Stimulated activated CD4-positive, alpha-beta T cell treated with anti-CD3 and anti-CD28 coated beads, Interleukin-12 subunit alpha, Interleukin-12 subunit beta, amount 100 ng/mL, for 24 hours (primary cell): ENCODE measurements at regions not wholly inside any gene's neighbourhood (a gene's known extent, or its start where the extent isn't known, plus 50 kb on each side); places are given as distances from the start of the nearest gene placed in this dataset.

Experiments used
- DNase-seq, 2 experiments: peaks; one replicate each; pipeline ENCODE4 v3.0.0-alpha.2; 2020; ENCODE audit warnings: low read depth in 2 of 2

DNA sequence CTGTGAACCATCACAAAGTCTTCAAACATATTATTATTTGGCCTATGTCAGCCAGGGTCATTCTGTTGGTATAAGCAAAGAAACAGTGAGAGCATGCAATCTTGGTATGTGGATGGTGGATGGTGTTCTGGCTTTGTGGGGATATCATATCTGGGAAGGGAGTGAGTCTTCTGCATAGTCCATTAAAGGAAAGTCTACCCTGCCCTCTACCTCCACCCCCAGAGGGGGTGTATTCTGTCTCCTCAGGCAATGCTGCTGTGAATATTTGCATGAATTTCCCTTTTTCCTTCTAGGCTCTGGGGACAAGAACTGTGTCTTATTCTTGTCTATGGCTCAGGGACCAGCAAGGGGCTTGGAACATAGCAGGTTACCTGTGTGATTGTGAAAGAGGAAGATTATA, 495.8 kb downstream of the PDCD6IP start:
- no peak for DNase-seq

DNA sequence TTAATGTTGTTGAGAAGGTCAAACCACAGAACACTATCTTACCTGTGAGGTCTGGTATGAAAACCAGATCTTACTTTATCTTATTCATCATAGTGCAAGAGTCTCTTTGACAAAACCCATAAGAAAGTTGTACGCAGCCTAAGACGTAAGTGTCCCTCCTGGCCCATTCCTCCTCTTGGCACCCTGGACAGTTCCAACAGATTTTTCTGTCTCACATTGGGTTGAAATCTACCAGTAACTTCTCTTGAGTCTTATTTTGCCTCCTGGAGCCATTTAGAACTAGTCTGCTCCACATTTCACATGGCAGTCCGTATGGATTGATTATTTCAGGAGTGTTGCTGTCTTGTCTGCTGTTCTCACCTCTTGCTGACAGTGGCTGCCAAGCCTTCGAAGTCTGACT, 498.4 kb downstream of the PDCD6IP start:
- no peak for DNase-seq

DNA sequence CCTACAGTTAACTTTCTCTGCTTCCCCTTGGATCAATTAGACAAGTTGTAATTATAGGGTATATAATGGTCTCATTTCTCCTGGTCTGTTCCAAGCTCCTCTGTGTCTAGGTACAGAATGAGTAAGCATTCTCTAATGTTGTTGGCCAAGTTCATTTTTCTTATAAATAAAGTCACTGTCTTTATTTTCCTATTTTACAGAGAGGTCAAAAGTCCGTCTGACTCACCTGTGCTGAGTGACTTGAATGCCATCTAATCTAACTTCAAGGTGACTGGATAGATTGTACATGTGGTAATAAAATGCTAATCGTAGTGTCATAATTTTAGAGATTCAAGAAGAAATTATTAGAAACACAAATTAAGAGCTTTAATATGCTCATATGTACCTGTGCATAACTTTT, 500.2 kb downstream of the PDCD6IP start:
- no peak for DNase-seq

DNA sequence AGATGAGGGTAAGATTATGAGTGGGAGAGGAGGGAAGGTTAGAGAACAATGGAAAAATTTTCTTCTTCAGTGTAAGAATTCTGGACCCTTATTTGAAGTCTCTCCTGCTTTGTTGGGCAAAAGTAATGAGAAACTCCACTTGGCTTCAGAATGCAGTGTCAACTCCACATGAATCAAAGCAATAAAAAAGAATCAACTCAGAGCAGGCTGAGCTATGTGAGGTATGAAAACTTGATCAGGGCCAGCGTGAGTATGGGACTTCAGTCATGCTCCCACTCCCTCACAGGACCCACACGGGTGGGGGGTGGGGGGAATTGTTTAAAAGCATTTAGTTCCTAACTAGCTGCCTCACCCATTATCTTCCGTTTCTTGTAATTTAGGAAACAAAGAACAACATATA, 502.2 kb downstream of the PDCD6IP start:
- no peak for DNase-seq

DNA sequence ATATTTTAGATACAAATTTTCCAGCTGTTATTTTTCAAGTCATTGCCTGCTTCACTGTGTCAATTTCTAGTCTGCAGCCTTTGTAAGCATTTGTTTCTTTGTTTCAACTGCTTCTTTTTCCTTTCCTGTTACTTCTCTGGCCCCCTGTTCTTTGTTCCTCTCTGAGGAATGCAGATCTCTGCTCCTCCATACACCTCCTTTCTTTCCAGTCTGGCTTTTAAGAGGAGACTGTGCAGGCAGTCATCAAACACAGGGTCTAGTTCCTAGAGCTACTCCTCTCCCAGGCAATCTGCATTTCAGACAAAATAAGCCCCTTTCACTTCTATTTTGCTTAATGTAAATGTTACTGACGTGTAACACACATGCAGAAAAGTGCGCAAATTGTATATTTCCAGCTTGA, 502.9 kb downstream of the PDCD6IP start:
- no peak for DNase-seq

DNA sequence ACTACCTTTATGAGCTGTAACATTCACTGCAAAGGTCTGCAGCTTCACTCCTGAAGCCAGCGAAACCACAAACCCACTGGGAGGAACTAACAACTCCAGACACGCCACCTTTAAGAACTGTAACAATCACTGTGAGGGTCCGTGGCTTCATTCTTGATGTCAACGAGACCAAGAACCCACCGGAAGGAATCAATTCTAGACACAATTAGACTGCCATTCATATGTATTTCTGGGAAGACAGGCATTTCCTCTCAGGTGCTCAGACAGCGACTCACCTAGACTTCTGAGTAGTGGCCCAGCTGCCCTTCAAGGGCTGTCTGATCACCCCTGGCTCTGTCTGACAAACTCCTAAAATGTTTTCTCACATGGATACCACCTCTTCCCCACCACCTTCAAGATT, 506.8 kb downstream of the PDCD6IP start:
- no peak for DNase-seq

DNA sequence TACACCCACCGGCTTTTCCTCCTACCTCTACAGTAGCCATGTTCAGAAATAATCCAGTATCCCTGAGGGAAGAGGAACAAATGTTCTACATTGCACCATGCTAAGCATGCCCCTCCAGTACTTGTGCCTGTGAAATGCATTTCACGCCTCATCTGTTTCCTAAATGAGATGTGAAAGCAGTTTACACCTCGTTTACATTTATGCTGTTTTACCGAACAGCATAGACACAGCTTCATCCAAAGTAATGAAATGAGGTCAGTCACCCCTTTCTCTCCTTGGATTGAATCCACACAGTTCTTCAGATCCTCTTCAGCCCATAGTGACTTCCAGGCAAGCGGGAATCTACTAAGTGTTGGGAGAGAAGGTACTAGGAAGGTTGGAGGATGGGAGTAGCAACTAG, 514.3 kb downstream of the PDCD6IP start:
- DNase-seq: no peak

DNA sequence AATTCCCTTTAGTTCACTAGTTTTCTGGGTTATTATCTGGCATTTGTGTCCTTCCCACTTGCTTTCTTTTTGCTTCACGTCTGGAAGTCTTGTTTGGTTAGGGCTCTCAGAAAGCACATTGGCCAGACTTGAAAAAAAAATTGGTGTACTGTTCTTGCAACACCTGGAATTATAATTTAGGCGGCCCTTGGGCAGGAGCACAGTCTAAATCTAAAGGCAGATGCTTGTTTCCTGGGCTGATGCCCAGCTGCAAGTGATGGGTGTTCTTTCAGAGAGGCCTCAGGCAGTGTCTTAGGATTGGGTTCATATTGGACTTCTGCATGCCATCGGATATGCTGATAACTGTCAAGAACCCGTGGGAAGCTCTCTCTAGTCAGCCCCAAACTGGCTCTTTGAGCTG, 521.5 kb downstream of the PDCD6IP start:
- no peak for DNase-seq

DNA sequence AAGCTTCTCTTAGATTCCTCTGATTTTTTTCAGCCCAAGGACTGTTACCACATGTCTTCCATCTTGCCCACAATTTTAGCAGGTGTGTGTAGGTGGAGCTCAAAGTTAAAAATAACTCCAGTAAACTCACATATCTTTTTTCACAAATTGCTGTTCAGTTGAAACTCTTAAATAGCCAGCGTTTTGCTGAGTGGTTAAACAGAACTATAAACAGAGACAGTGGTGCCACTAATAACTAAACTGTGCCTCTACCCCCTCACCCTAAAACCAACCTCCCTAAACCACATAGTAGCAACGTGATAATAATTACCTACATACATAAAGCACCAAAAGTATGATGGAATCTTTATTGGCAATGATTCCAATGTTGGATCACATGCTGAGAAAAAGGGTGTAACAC, 525.1 kb downstream of the PDCD6IP start:
- no peak for DNase-seq

DNA sequence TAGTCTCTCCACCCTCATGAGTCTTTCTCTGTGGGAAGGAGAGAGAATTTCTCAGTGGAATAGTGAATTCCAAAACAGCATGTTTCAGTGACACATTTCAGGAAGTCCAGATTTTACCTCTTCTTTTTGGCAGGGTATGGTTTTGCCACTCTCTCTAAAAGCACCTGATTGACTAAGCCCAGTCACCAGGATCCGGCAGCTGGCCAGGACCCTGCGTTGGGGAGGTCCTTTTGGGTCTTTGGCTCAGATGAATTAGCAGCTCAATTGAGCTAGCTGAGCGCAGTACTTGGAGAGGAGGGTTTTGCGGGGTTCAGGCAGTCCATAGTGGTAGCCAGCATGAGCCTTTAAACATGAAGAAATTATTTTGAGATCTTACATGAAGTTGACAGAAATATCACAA, 548.2 kb downstream of the PDCD6IP start:
- DNase-seq: no peak

DNA sequence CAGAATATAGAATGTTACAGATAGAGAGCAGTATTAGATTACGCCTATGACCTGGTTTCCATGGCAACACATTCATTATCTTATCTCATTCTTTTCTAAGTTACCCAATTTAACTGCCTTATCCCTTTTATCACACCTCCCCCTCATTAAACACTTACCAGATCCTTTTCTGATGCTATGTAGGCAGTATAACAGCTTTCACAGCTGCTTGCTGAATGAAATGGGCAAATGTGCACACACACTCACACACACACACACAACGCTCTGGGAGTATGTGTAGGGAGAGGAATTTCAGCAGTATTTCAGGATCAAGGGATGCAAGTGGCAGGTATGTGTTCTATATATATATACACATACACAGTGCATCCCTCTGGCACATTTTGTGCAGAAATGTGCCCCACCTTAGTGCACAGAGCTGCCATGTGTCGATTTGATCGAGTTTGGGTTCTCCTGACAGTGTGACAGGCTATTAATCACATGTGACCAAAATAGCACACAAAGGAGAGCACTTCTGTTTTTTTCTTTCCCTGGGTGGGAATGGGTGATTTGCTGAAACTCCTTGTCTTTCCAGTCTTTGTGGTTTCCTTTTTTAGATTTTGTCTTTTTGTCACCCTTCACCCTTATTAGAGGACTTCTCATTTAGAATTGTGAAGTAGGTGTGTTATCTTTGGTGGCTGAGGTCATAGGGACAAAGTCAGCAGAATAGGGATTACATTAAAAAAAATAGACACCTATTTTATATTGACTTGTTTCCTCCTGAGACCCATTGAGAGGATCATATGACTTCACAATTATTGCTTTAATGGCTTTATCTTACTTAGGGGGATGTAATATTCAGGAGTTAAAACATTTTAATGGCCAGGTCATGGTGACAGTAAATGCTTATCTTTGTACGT, 553.7 kb downstream of the PDCD6IP start:
- DNase-seq: no peak

DNA sequence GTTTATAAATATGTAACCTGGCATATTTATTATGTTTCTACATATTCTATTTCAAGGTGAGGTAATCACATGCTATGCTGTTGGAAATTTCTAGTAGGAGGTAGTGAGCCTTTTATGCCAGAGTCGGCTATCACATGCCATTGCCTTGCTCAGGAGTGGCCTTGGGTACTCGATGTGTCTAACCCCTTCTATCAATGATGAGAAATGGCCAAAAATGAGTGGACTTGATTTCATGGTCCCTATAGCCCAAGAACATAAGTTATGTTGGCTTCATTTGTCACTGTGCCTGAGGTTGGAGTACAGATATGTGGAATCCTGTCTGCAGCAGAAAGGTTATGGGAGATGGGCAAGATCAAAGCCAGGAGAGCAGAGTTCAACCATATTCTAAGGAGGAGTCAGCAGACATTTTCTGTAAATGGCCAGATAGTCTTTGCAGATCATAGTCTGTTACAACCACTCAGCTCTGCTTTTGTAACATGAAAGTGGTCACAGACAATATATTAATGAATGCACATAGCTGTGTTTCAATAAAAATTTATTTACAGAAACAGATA, 554.4 kb downstream of the PDCD6IP start:
- no peak for DNase-seq

DNA sequence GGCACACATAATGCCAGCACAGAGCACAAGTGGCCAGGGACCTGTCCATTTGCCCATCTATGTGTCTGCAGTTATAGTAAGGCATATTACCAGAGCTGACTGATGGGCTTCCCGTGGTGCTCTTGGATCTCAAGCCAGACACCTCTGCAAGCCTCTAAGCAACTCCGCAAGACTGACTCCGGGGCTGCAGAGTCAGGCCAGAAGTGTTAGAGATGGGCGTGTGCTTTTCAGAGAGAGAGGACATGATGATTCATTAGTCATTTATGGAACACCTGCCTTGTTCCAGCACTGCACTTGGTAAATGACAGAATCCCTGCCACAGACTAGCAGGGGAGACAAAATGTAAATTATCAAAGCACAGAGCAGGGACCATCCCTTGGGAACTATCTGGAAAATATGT, 559.0 kb downstream of the PDCD6IP start:
- DNase-seq: no peak

DNA sequence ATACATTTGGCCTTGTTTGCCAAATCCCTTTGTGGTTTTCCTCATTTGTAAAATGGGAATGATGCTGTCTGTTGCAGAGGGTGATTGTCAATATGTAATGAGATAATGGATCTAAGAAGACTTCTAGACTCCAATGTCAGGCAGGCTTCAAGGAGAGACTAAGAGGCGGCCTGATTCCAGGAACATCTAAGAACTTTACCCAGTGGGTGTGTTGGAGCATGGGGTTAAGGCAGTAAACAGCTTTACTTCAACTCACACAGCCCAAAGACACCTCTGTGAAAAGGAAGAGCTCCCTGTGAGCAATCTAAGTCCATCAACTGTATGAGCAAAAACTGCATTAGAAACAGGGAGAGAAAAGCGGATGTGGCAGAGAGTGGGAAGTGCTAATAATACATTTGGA, 560.6 kb downstream of the PDCD6IP start:
- no peak for DNase-seq

DNA sequence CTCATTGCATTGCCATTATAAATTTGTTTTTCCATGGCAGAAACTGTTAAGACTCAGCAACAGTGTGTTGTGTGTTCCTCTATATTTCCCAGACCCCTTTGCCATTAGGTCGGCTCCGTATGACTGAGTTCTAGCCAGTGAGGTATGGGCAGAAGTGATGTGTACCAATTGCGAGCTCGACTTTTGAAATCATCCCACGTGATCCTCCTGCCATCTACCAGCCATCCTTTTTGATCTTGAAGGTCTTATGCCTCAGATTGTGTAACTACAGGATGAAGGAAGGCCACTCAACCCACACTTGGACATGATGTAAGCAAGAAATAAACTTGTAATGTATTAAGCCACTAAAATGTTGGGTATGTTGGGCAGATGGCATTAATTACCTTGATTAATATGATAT, 562.3 kb downstream of the PDCD6IP start:
- no peak for DNase-seq

DNA sequence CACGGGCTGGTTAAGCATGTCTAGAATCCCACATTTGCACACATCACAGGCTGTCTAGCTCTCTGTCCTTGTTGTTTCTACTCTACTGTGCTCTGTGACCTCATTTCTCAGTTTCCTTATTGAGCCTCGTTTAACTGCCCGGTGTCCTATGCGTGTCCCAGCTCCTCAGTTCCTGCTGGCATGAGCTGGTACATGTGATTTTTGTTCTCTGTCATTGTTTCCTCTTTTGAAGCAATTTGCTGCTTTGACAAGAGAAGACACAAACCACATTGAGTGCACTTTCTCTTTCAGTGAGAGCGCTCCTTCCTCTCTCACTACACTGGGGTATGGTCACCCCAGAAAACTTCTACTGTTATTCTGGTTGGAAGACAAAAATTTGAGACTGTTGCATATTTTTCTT, 563.5 kb downstream of the PDCD6IP start:
- DNase-seq: no peak

DNA sequence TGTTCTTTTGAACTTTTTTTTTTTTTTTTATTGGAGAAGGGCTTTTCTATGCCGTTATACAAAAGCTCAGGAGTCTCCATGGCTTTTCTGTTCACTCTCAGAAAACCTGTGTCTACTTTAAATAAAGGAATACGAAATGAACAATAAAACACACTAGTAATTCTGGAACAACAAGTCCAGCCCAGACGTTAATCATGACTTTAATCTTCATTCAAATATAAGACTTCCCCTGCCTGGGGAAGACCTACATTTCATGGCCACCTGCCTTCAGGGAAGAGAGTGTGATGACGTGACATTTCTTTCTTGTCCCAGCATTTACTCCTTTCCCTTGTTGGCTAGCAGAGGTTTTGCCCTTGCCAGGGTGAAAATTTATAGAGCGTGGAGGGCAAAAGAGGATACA, 564.5 kb downstream of the PDCD6IP start:
- no peak for DNase-seq

DNA sequence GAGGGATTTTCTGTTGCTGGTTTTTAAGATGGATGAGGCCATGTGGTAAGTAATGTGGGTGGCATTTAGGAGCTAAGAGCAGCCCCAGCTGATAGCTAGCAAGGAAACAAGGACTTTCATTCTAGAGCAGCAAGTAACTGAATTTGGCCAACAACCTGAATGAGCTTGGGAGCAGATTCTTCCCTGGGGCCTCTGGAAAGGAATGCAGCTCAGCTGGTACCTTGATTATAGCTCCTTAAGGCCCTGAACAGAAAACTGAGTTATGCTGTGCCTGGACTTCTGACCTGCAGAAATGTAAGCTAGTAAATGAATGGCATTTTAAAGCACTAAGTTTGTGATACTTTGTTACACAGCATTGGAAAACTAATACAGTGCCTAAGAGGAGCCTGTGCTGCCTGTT, 565.5 kb downstream of the PDCD6IP start:
- DNase-seq: no peak

DNA sequence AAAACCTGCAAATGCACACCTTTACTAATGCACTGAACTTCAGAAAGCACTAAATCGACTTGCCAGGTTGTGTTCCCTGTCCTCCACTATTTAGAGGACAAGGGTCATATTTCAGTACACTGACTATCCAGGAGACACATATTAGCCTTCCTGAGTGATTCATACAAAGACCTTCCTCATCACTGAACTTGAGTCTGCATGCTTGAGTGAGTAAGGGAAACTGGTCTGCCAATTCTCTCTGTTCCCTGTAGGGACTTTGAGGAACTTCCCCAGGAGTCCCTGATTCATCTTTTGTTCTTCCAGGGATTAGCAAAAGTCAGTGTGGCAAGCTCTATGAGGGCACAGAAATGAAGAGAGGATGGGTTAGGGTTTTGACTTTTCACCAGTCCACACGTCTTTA, 565.9 kb downstream of the PDCD6IP start:
- no peak for DNase-seq

DNA sequence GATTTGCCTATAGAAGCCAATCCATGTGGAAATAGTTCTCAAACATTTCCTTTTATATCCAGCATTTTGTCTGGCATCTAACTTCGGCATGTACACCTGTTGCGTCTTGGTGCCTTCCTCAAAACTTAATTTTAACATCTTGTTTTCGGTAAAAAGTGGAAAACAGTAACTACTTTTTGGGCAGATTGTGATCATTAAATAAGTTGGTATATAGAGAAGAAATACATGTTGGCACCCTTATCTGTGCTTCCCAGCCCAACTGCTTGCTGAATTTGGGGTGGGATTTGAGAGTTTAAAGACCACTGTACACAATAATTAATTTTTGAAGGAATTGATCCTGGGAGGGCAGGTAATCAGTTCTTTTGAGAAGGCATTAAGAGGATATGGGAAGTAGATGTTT, 566.8 kb downstream of the PDCD6IP start:
- DNase-seq: no peak

DNA sequence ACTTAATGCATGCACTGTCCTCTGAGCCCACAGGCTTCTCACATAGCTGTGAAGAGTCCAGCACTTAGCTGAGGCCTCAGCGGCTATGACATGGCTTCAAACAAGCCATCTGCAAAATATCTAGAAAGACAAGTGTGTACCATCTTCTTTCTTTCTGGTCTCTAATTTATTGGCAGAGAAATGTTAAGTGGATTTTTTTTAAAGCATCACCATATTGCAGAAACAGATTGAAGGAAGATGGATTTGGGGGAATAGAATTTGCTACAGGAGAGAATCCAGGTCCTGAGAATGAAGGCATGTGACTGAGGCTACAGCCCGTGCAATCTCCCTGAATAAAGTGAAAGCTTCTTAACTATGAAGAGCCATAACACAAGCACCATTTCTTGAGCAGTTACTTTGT, 567.3 kb downstream of the PDCD6IP start:
- DNase-seq: no peak

DNA sequence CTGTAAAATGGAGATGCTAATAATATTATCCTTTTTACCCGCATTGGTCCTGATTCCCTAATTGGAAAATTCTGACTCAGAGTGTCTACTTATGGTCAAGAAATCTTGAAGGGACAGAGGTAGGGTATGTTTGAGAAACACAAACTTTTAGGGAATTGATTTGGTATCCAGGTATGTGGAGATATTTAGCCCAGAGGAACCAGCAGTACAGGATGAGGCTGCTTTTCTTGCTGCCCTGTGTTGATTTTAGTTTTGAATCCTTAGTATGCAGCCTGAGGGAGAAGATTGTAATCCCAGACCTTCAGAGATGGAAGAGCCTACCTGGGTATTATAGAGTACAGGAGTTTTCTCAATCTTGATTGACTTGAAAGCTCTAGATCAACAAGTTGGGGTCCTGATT, 569.1 kb downstream of the PDCD6IP start:
- no peak for DNase-seq

DNA sequence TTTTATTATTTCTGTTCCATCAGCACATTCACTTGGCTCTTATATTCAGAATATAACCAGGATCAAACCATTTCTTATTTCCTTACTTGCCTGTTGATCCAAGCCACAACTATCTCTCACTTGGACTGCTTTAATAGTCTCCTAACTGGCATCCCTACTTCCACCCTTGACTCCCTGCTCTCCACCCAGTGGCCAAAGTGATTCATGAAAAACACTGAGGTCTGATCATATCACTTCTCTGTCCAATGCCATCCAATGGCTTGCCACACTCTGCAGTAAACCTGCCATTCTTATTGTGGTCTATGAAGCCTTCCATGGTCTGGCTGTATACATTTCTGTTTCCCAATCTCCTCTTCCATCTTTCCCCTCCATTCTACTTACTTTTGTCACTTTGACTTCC, 576.1 kb downstream of the PDCD6IP start:
- no peak for DNase-seq

DNA sequence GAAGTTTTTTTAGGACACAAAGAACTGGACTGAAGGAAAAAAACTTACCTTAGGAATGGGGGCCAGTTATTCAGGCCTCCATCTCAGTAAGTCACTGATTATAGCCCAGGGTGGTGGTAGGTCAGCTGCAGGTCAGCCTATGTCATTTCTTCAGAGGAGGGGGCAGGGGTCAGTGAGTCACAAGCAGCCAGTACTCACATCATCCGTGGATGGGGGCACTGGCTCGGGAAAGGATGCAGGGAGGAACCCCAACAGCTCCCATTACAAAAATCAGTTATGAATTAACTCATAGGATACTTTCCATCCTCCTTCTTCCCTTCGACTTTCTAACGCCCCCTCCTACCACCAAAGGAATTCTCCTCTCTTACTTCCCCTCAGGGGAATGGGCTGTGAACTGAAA, 578.3 kb downstream of the PDCD6IP start:
- no peak for DNase-seq
